Body of pancreas (tissue), 4 donors: ENCODE measurements at regions not wholly inside any gene's neighbourhood (a gene's known extent, or its start where the extent isn't known, plus 50 kb on each side); places are given as distances from the start of the nearest gene placed in this dataset.

ENCODE experiments used
- POLR2A ChIP-seq, 3 donors: fragments of 450-650 bp; IDR thresholded peaks; one replicate each; pipeline ENCODE4 v1.6.1; 2016; ENCODE audit warnings: antibody characterized with exemption in 3 of 3, mild to moderate bottlenecking in 2 of 3
- TF ChIP-seq, protein P1 (sequence below), 7 experiments: fragments of 450-650 bp in 4 of 7; fragments of 200-600 bp in 3 of 7; sonication (generic) in 3 of 7; IDR thresholded peaks; one replicate each; pipeline ENCODE4 v1.5.1; 2016 to 2019; ENCODE audit warnings: antibody characterized with exemption in 7 of 7

DNA sequence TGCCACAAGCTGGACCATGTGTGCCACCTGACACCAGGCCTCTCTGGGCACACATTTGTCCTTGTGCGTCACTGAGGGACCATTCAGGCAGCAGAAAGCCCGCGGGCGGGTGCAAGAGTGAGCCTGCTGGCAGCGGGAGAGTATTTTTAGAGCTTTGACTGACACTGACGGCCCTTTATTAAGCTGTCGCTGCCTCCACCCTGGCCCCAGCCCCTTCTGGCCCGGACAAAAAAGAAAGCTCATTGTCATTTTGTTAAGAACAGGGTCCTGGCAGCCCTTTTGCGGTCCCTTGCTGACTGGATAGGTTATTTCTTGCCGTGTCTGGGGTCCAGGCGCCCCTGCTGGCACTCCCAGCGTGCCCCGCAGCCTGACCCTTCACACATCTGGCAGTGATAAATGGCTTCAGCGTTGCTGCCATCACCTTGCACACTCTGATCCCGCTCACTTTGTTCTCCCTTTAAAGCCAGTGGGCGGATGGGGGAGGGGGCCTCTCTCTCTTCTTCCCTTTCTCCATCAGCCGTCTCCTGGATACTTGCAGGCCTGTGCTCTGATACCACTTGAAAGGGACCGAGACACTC, 78.4 kb upstream of the NKD1 start:
- TF ChIP-seq POLR2A (IDR thresholded peaks at IDR 0.05), result no peak
- TF ChIP-seq, protein P1, sequence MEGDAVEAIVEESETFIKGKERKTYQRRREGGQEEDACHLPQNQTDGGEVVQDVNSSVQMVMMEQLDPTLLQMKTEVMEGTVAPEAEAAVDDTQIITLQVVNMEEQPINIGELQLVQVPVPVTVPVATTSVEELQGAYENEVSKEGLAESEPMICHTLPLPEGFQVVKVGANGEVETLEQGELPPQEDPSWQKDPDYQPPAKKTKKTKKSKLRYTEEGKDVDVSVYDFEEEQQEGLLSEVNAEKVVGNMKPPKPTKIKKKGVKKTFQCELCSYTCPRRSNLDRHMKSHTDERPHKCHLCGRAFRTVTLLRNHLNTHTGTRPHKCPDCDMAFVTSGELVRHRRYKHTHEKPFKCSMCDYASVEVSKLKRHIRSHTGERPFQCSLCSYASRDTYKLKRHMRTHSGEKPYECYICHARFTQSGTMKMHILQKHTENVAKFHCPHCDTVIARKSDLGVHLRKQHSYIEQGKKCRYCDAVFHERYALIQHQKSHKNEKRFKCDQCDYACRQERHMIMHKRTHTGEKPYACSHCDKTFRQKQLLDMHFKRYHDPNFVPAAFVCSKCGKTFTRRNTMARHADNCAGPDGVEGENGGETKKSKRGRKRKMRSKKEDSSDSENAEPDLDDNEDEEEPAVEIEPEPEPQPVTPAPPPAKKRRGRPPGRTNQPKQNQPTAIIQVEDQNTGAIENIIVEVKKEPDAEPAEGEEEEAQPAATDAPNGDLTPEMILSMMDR (IDR thresholded peaks at IDR 0.05), result no peak
